Fibroblast of mammary gland (primary cell): ENCODE measurements at regions not wholly inside any gene's neighbourhood (a gene's known extent, or its start where the extent isn't known, plus 50 kb on each side); places are given as distances from the start of the nearest gene placed in this dataset.

Source experiments
- DNase-seq: peaks from one replicate; pipeline ENCODE4 v3.0.0-alpha.2; 2010; ENCODE audit warnings: low read depth
- H3K4me3 ChIP-seq: 2 replicates; pipeline ENCODE4 v1.5.1; 2011; ENCODE audit warnings: low read depth, mild to moderate bottlenecking, low read length, moderate library complexity; ENCODE audit not compliant: control insufficient read depth
- TF ChIP-seq, protein P1 (sequence below): conservative IDR thresholded peaks from 2 replicates; pipeline ENCODE4 v1.5.1; 2011; ENCODE audit warnings: low read depth, low read length, inconsistent platforms; ENCODE audit not compliant: control insufficient read depth, insufficient read depth

DNA sequence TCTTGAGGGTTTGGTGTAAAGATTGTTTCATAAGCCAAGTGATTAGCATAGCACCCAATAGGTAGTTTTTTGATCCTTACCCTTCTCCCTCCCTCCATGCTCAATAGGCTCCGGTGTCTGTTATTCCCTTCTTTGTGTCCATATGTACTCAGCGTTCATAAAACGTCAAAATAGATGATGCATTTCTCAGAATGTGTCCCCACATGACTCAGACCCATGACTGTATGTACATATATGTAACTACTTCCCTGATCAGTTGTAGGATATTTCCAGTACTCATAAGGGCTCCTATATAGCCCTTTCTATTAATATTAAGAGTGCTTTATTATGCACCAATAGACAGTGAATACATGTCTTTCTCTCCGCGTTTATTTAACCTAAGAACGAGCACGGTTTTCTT, 466.9 kb downstream of the KIF20B start:
- TF ChIP-seq, protein P1, sequence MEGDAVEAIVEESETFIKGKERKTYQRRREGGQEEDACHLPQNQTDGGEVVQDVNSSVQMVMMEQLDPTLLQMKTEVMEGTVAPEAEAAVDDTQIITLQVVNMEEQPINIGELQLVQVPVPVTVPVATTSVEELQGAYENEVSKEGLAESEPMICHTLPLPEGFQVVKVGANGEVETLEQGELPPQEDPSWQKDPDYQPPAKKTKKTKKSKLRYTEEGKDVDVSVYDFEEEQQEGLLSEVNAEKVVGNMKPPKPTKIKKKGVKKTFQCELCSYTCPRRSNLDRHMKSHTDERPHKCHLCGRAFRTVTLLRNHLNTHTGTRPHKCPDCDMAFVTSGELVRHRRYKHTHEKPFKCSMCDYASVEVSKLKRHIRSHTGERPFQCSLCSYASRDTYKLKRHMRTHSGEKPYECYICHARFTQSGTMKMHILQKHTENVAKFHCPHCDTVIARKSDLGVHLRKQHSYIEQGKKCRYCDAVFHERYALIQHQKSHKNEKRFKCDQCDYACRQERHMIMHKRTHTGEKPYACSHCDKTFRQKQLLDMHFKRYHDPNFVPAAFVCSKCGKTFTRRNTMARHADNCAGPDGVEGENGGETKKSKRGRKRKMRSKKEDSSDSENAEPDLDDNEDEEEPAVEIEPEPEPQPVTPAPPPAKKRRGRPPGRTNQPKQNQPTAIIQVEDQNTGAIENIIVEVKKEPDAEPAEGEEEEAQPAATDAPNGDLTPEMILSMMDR, result no peak
- DNase-seq, result peak; percentile 44
- no peak overlapping the region for H3K4me3 ChIP-seq

DNA sequence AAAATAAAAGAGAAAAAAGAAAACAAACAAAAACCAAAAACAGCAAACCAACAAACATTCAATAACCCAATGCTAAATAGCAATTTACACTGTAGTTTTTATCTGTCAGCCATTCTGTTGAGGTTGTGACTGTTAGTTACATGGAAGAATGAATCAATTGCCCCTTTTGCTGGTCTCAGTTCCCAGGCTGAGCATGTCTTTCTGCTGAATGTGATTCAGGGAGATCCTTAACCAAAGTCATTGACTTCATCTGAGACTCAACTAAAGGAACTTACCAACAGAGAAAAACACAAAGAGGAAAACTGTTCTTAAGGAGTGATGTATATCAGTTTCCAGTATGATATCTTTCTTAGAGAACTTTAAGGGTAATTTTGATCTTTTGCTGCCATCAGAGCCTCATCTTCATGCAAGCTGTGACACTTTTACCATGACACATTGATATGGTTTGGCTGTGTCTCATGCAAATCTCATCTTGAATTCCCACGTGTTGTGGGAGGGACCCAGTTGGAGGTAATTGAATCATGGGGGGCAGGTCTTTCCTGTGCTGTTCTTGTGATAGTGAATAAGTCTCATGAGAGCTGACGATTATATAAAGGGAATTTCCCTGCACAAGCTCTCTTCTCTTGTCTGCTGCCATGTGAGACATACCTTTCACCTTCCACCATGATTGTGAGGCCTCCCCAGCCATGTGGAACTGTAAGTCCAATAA, 469.8 kb downstream of the KIF20B start:
- TF ChIP-seq, protein P1, result no peak
- H3K4me3 ChIP-seq, result no peak overlapping the region

DNA sequence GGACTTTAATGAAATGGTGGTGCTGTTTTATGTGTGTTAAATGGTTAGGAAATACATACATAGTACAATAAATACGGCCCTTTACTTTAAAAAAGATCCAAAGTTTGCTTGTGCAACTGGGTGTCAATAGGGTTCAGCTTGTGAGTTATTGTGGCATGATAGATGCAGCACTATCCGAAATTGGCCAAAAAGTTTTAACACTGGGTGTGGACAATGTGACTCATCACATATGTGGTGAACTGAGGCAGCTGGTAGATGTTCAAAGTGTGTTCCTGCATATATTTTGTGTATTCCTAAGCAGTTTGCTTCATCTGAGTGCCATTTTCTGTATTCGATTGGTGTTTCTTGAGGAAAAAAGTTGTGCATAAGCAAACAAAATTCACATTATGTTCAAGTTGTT, 473.1 kb downstream of the KIF20B start:
- peak; percentile 56 for DNase-seq
- H3K4me3 ChIP-seq, result no peak overlapping the region
- TF ChIP-seq, protein P1, result no peak

More for the DNA sequence above, 469.8 kb downstream of the KIF20B start:
- DNase-seq, result no peak

DNA sequence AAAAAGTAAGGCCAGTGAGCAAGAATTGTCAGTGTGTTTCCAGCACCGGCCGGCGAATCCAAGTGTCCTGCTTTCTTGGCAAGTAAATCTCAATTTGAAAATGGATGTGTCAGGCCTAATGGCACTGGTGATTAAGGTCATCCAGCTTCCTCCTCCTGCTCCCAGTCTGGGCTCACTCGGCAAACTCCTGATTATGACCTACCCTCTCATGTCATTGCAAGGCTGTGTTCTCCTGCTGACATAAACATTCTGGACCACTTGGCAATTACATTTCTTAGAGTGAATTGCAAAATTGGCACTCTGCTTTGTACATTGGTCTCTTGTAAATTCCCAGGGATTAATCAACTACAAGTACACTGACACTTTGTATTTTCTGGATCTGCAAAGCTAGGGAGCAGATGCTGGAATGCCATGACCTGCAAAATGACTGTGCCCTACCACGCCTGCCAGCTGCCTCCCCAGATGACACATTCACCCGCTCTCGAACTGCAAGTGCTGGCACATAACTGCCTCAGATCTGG, 473.8 kb downstream of the KIF20B start:
- TF ChIP-seq, protein P1, result no peak
- DNase-seq, result peak; percentile 80
- H3K4me3 ChIP-seq, result no peak overlapping the region

DNA sequence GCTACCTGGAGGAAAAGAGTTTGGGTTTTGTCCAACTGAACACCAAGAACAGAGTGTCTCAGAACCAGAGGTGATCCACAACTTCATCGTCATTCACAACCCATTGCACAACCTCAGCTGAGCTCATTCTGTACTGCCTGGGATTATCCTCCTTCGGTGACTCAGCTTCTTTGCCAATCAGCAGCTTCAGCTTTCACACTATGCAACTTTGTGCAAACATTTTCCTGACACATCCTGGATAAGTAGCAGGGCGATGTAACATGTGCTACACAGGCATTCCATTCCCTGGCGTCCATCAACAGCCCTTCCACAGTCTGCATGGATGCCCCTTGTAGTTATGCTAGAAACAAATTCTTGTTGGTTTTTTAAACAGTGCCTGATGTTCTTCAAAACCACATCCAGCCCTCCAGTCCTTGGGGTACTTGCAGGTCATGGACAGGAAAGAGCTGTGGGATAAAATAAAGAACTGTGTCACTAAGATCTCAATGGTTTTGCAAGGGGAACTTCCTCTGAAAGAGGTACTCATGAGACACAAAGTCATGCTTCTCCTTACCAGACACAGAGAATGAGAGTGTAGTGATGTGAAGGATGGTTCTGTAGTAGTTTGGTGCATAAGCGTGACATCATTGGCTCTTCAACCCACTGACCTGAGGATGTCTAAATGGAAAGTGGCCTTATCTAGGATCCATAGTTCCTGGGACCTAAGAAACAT, 478.5 kb downstream of the KIF20B start:
- DNase-seq, result peak; percentile 99
- H3K4me3 ChIP-seq, result no peak overlapping the region
- TF ChIP-seq, protein P1, result no peak

DNA sequence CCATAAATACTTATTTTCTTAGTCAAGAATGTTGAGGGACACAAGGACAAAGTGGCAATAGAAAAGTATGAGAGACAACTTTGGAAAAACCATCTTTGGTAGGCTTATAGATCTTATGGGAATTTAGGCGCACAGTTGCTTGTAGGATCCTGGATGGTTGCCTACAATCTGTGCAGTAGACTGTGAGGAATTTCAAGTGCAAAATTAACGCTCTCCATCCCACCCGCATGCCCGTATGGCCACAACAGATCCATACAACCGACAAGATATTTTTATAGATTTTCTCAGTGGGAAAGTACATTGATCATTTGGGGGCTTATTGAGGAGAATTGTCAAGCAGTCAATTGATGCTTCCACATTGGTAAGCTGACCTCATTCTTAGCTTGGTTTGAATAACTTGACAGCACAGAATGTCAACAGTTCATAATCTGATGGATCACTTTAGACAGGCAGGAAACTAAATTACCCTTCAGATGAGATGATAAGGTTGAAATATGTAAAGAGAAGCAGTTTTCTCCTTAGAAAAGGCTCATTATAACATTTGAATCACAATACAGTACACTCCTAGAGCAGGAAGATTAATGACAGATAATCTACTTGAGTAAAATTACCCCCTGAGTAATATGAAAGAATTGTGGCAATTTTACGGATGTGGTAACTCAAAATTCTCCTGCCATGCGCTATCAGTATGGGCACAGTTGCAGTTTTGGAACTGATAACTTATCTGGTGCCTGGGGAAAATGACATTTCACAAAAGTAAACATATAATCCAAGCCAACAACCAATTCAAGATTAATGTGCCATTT, 479.7 kb downstream of the KIF20B start:
- no peak for DNase-seq
- no peak overlapping the region for H3K4me3 ChIP-seq
- TF ChIP-seq, protein P1, result no peak
